ENCODE measurements at regions not wholly inside any gene's neighbourhood (a gene's known extent, or its start where the extent isn't known, plus 50 kb on each side); places are given as distances from the start of the nearest gene placed in this dataset.
"Not testable (repeated sequence)": the region's sequence is repeated elsewhere in the genome, so short reads cannot be mapped to it uniquely, and the experiment has no call there.

GRCh38 chr3:55282994-55283393, 204.1 kb downstream of the WNT5A start:
- in situ Hi-C loops (cut with HindIII; ENCODE audit: low pct_unique_long_range_greater_than_20kb, low sequenced_read_pairs), result no loop called here
- TF ChIP-seq JUND (IDR thresholded peaks at IDR 0.05; ENCODE audit: low read depth), result no peak
- DNase-seq (ENCODE audit: low read depth in 1 of 2, low spot score in 1 of 2), result no peak

DNA sequence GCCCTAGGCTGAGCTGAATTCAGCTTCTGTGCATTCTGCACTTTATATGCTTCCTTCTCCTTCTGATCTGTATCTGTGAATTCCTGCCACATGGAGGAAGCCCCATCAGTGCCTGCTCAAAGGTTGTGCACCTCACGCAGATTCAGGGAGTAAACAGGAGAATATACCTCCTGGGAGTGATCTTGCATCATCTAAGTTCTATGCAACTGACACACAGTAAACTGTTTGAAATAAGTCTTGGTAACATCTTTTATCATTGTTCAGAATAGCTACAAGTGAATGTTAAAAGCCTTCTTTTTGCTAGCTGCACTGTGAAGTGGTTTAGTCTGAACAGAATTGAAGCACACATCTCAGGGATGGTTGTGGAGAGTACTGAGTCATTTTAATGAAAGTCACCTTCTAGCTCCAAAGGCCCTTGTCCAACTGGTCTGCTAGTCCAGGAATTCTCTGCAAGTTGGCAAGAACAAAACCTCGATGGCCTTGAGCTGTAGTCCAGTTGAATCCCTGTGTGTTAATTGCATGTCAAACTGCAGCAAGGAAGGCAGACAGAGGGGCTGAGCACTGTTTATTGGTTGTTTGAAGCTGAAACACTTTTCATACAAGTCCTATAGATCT, 215.0 kb downstream of the WNT5A start:
- no peak for TF ChIP-seq JUND (IDR thresholded peaks at IDR 0.05; ENCODE audit: low read depth)
- no peak for DNase-seq (ENCODE audit: low read depth in 1 of 2, low spot score in 1 of 2)
- in situ Hi-C loops (cut with HindIII; ENCODE audit: low pct_unique_long_range_greater_than_20kb, low sequenced_read_pairs), result no loop called here

- no peak for TF ChIP-seq JUND (IDR thresholded peaks at IDR 0.05; ENCODE audit: low read depth)
- no peak for DNase-seq (ENCODE audit: low read depth in 1 of 2, low spot score in 1 of 2)
- in situ Hi-C loops (cut with HindIII; ENCODE audit: low pct_unique_long_range_greater_than_20kb, low sequenced_read_pairs), result no loop called here
These were observed 215.6 kb downstream of the WNT5A start for GRCh38 chr3:55271549-55271948.

GRCh38 chr3:55270976-55271375, 216.1 kb downstream of the WNT5A start:
- no peak for TF ChIP-seq JUND (IDR thresholded peaks at IDR 0.05; ENCODE audit: low read depth)
- DNase-seq (ENCODE audit: low read depth in 1 of 2, low spot score in 1 of 2), result no peak
- in situ Hi-C loops (cut with HindIII; ENCODE audit: low pct_unique_long_range_greater_than_20kb, low sequenced_read_pairs), result no loop called here

- TF ChIP-seq JUND (IDR thresholded peaks at IDR 0.05; ENCODE audit: low read depth), result no peak
- DNase-seq (ENCODE audit: low read depth in 1 of 2, low spot score in 1 of 2), result no peak
- in situ Hi-C loops (cut with HindIII; ENCODE audit: low pct_unique_long_range_greater_than_20kb, low sequenced_read_pairs), result no loop called here
These were observed 217.5 kb downstream of the WNT5A start for GRCh38 chr3:55269636-55270035.

DNA sequence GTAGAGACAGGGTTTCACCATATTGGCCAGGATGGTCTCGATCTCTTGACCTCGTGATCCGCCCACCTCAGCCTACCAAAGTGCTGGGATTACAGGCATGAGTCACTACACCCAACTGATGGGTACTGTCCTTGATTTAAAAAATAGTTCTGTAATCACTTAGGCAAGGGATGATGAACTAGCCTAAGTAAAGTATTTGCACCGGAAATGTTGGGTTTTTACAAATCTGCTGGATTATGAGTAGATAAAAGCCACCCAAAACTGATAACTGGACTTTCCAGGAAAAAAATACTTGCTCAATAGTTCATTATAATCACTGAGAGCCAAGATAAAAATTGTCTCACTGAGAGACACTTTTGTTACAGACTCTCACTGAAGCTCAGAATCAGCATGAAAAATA, 218.0 kb downstream of the WNT5A start:
- in situ Hi-C loops (cut with HindIII; ENCODE audit: low pct_unique_long_range_greater_than_20kb, low sequenced_read_pairs), result no loop called here
- TF ChIP-seq JUND (IDR thresholded peaks at IDR 0.05; ENCODE audit: low read depth), result no peak
- DNase-seq (ENCODE audit: low read depth in 1 of 2, low spot score in 1 of 2), result no peak

DNA sequence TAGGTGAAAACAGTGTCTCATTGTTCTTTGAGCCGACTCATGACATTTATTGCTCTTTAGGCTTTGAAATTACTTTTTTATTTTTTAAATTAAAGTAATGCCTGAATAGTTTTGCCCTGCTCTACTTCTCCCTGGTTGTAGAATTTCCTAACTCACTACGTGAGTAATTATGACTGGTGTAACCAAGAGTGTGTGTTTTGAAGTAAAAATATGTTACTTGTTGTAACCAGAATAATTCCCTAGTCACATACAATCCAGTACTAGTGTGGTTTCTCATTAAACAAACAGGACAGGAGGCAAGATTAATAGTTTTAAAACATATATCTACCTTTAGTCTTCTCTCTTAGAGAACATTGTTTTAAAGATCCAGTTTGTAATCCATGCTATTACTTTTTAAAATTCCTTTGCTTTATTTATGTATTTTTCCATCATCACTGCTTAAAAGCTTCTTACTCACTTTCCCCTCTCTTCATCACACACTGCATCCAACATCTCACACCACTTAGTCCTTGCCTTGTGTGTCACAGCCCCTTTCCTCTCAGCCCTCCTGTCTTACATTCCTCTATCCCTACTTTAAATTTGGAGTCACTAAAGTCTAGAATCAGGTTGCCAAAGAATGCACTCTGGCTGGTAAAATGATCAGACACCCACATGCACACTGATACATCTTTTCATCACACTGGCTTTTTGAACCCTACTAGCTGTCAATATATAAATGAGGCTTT, 219.7 kb downstream of the WNT5A start:
- in situ Hi-C loops (cut with HindIII; ENCODE audit: low pct_unique_long_range_greater_than_20kb, low sequenced_read_pairs), result no loop called here
- TF ChIP-seq JUND (IDR thresholded peaks at IDR 0.05; ENCODE audit: low read depth), result no peak
- no peak for DNase-seq (ENCODE audit: low read depth in 1 of 2, low spot score in 1 of 2)

DNA sequence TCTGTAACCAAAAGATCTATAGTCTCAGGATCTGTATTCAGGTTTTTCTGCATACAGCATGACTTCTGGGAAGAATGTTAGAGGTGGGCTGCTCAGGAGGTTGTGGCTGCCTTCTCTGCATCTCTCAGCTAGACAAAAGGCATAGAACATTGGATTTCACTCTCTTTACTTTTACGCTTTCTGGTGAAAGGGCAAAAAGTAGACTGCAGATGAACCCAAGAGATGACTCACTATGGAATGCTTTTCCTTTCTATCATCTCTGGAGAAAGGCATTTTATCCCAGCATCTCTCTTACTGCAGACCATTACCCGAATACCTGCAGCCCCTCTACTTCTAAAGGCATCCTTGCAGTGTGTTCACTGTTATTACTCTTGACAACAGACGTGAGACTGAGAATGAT, 222.2 kb downstream of the WNT5A start:
- TF ChIP-seq JUND (IDR thresholded peaks at IDR 0.05; ENCODE audit: low read depth), result no peak
- in situ Hi-C loops (cut with HindIII; ENCODE audit: low pct_unique_long_range_greater_than_20kb, low sequenced_read_pairs), result no loop called here
- no peak for DNase-seq (ENCODE audit: low read depth in 1 of 2, low spot score in 1 of 2)

- in situ Hi-C loops (cut with HindIII; ENCODE audit: low pct_unique_long_range_greater_than_20kb, low sequenced_read_pairs), result no loop called here
- no peak for DNase-seq (ENCODE audit: low read depth in 1 of 2, low spot score in 1 of 2)
- TF ChIP-seq JUND (IDR thresholded peaks at IDR 0.05; ENCODE audit: low read depth), result no peak
These were observed 234.2 kb downstream of the WNT5A start for GRCh38 chr3:55252921-55253320.

DNA sequence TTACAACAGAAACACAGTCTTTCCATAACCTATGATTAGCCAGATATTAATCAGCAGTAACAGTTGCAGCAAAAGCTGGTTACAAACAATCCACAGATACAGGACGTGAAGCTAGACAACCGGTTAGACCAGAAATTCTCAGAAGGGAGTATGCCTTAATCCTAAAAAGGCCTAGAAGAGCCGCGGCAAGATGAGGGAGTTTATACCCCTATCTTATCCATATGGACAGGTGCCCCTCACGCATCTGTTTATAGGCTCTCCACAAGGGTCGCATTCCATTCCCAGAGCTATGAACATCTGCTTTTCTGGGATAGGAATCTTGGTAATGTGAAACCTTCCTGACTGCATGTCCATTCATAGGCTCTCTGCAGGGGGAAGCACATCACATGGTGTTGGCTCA, 237.9 kb downstream of the WNT5A start:
- peak in 1 of 2 experiments; percentile 19 for DNase-seq (ENCODE audit: low read depth in 1 of 2, low spot score in 1 of 2)
- in situ Hi-C loops (cut with HindIII; ENCODE audit: low pct_unique_long_range_greater_than_20kb, low sequenced_read_pairs), result not testable (repeated sequence)

- in situ Hi-C loops (cut with HindIII; ENCODE audit: low pct_unique_long_range_greater_than_20kb, low sequenced_read_pairs), result no loop called here
These were observed 239.4 kb downstream of the WNT5A start for GRCh38 chr3:55247666-55248065.

DNA sequence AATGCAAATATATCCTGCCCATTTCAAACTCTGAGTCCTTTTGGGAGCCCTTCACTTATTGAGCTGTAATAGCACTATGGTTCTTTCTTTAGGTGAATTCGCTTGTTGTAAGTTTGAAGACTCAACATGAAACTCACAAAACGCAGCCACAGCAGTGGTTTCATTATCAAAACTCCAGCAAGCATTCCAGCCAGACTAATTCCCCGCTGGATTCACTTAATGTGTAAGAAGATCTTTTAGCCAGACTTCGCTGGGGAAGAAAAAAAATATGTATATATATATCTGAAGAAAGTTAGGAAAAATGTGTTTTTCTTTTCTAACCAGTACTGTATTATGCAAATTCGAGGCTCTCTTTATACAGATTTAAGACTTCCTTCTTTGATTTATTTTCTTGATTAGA, 241.1 kb downstream of the WNT5A start:
- in situ Hi-C loops (cut with HindIII; ENCODE audit: low pct_unique_long_range_greater_than_20kb, low sequenced_read_pairs), result no loop called here
- TF ChIP-seq JUND (IDR thresholded peaks at IDR 0.05; ENCODE audit: low read depth), result no peak
- no peak for DNase-seq (ENCODE audit: low read depth in 1 of 2, low spot score in 1 of 2)

More at GRCh38 chr3:55247666-55248065, 239.4 kb downstream of the WNT5A start:
- DNase-seq (ENCODE audit: low read depth in 1 of 2, low spot score in 1 of 2), result no peak
- no peak for TF ChIP-seq JUND (IDR thresholded peaks at IDR 0.05; ENCODE audit: low read depth)

DNA sequence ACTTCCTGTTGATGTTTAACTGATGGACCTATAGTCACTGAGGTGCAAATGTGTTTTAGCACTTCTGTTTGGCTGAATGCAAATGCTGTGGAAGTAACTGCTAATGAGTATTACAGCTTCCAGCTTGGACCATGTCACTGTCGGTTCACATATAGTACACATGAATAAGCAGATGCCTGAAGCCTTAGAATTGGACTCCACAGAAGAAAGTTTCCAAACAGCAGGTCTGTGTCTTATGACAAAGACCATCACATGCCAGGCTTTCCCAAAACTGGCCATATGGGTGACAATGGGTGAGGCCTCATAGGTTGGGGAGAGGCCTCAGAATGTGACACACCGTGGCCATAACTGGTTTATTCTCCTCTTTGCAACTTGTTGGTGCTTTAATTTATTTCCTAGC, 241.8 kb downstream of the WNT5A start:
- TF ChIP-seq JUND (IDR thresholded peaks at IDR 0.05; ENCODE audit: low read depth), result no peak
- DNase-seq (ENCODE audit: low read depth in 1 of 2, low spot score in 1 of 2), result no peak
- in situ Hi-C loops (cut with HindIII; ENCODE audit: low pct_unique_long_range_greater_than_20kb, low sequenced_read_pairs), result no loop called here

GRCh38 chr3:55244247-55244646, 242.9 kb downstream of the WNT5A start:
- in situ Hi-C loops (cut with HindIII; ENCODE audit: low pct_unique_long_range_greater_than_20kb, low sequenced_read_pairs), result no loop called here
- DNase-seq (ENCODE audit: low read depth in 1 of 2, low spot score in 1 of 2), result no peak
- TF ChIP-seq JUND (IDR thresholded peaks at IDR 0.05; ENCODE audit: low read depth), result no peak
